Thoracic aorta (tissue), 2 donors: ENCODE measurements at regions not wholly inside any gene's neighbourhood (a gene's known extent, or its start where the extent isn't known, plus 50 kb on each side); places are given as distances from the start of the nearest gene placed in this dataset.

Source experiments
- ATAC-seq: fragments of 150-250 bp; one replicate; pipeline ENCODE4 v1.8.0; 2017; ENCODE audit warnings: low read depth; ENCODE audit not compliant: insufficient number of reproducible peaks, low FRiP score
- DNase-seq: peaks from one replicate; pipeline ENCODE4 v3.0.0-alpha.2; 2020; ENCODE audit warnings: low spot score
- H3K27ac ChIP-seq, 2 donors: fragments of 200-600 bp; sonication (generic); 1 replicate in 1 of 2; 2 replicates in 1 of 2; pipeline ENCODE4 v1.5.1; 2016; ENCODE audit warnings: mild to moderate bottlenecking in 2 of 2, moderate library complexity in 2 of 2
- H3K27me3 ChIP-seq: fragments of 200-600 bp; sonication (generic); replicated peaks from 2 replicates; pipeline ENCODE4 v1.6.0; 2016; ENCODE audit warnings: mild to moderate bottlenecking; ENCODE audit not compliant: insufficient read depth
- H3K36me3 ChIP-seq: fragments of 200-600 bp; sonication (generic); one replicate; pipeline ENCODE4 v1.5.1; 2016
- H3K4me1 ChIP-seq, 2 donors: fragments of 200-600 bp; sonication (generic); 1 replicate in 1 of 2; 2 replicates in 1 of 2; pipeline versions ENCODE4 v1.5.1 to v1.6.0; 2016; ENCODE audit warnings: low read depth in 2 of 2, mild to moderate bottlenecking in 1 of 2; ENCODE audit not compliant: control insufficient read depth in 1 of 2
- H3K4me3 ChIP-seq: fragments of 200-600 bp; sonication (generic); 2 replicates; pipeline ENCODE4 v1.5.1; 2016; ENCODE audit warnings: mild to moderate bottlenecking
- H3K9me3 ChIP-seq: fragments of 200-600 bp; sonication (generic); 2 replicates; pipeline ENCODE4 v1.5.1; 2016
- CTCF ChIP-seq: fragments of 200-600 bp; sonication (generic); IDR thresholded peaks from one replicate; pipeline ENCODE4 v1.5.1; 2019; ENCODE audit warnings: antibody characterized with exemption

- Histone ChIP-seq H3K9me3 (peaks cover 19% of the 10 kb centered on the region), H3K4me3 (no peak overlapping the region)
- no peak for ATAC-seq
These were observed 66.1 kb upstream of the TMPRSS2 start for GRCh38 chr21:41573902-41574690.

GRCh38 chr21:41571938-41572510, 64.1 kb upstream of the TMPRSS2 start:
- H3K27ac ChIP-seq: no peak overlapping the region
- no peak for TF ChIP-seq CTCF

More at GRCh38 chr21:41573902-41574690, 66.1 kb upstream of the TMPRSS2 start:
- TF ChIP-seq CTCF: no peak
- no peaks in the 10 kb centered on the region for H3K4me1 ChIP-seq
- no peaks in the 10 kb centered on the region for H3K27me3 ChIP-seq
- DNase-seq: no peak
- H3K27ac ChIP-seq: no peak overlapping the region
- H3K36me3 ChIP-seq: no peaks in the 10 kb centered on the region

DNA sequence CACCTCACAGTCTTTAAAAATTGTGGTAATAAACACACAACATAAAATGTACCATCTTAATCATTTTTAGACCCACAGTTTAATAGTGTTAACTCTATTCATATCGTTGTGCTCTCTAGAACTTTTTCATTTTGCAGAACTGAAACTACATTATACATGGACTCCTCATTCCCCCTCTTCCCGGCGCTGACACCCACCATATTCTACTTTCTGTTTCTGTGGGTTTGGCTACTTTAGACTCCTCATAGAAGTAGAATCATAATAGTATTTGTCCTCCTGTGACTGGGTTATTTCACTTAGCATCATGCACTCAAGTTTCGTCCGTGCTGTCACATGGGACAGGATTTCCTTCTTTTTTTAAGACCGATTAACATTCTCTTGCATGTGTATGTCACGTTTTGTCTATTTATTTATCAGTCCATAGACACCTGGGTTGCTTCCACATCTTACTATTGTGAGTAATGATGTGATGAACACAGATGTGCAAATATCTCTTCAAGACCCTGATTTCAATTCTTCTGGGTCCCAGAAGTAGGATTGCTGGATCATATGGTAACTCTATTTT, 62.9 kb upstream of the TMPRSS2 start:
- no peak for TF ChIP-seq CTCF
- Histone ChIP-seq H3K9me3 (peaks cover 6% of the 10 kb centered on the region), H3K4me1 (no peaks in the 10 kb centered on the region), H3K36me3 (no peaks in the 10 kb centered on the region), H3K4me3 (no peak overlapping the region), H3K27ac (no peak overlapping the region), H3K27me3 (no peaks in the 10 kb centered on the region)
- DNase-seq (no peak), ATAC-seq (no peak)

More at GRCh38 chr21:41571938-41572510, 64.1 kb upstream of the TMPRSS2 start:
- ATAC-seq: no peak
- Histone ChIP-seq H3K4me1 (no peaks in the 10 kb centered on the region), H3K4me3 (no peak overlapping the region), H3K27me3 (no peaks in the 10 kb centered on the region), H3K9me3 (peaks cover 7% of the 10 kb centered on the region), H3K36me3 (no peaks in the 10 kb centered on the region)
- DNase-seq: no peak

- H3K36me3 ChIP-seq: no peaks in the 10 kb centered on the region
- no peaks in the 10 kb centered on the region for H3K4me1 ChIP-seq
- DNase-seq: no peak
- H3K4me3 ChIP-seq: no peak overlapping the region
- TF ChIP-seq CTCF: no peak
- no peak overlapping the region for H3K27ac ChIP-seq
- H3K27me3 ChIP-seq: no peaks in the 10 kb centered on the region
- H3K9me3 ChIP-seq: peaks cover 6% of the 10 kb centered on the region
- no peak for ATAC-seq
These were observed 60.8 kb upstream of the TMPRSS2 start for GRCh38 chr21:41568606-41569385.
